Endothelial cell of umbilical vein (primary cell): ENCODE measurements at regions not wholly inside any gene's neighbourhood (a gene's known extent, or its start where the extent isn't known, plus 50 kb on each side); places are given as distances from the start of the nearest gene placed in this dataset.

Experiments used
- BruUV-seq: library from RNA; stranded (reverse); fragments of 400-500 nt; replicated peaks from 2 replicates; lab custom pipeline; 2021; lab: Mats Ljungman, UMichigan
- CTCF ChIA-PET: fragments of 300-600, 350-600 bp; sonication (Branson Sonifier 250); formaldehyde crosslinking; loops from one replicate; lab custom pipeline; 2021; ENCODE audit warnings: antibody characterized with exemption, inconsistent platforms; lab: Charles Lee
- POLR2A ChIA-PET: fragments of 300-600, 350-600 bp; sonication (Branson Sonifier 250); formaldehyde crosslinking; loops from one replicate; lab custom pipeline; 2021; ENCODE audit warnings: antibody characterized with exemption, inconsistent platforms; lab: Charles Lee
- DNase-seq: peaks from one replicate; pipeline ENCODE4 v3.0.0-alpha.2; 2011; ENCODE audit warnings: low read depth, low spot score
- FAIRE-seq: peaks from 2 replicates; lab custom pipeline; 2011; peaks lifted over from hg19 to GRCh38; lab: Jason Lieb, UNC
- H2AFZ ChIP-seq: 2 replicates; pipeline ENCODE4 v1.6.0; 2012; ENCODE audit warnings: low read depth, low read length, control low read depth, inconsistent platforms
- H3K27ac ChIP-seq: 2 replicates; pipeline ENCODE4 v1.5.1; 2011; ENCODE audit warnings: low read depth, mild to moderate bottlenecking, control low read depth, low read length, moderate library complexity; ENCODE audit not compliant: insufficient read depth
- H3K27me3 ChIP-seq, 2 experiments: 2 replicates each; pipeline versions ENCODE4 v1.6.0 to v1.6.1; 2011; ENCODE audit warnings: low read length in 2 of 2, mixed read lengths in 1 of 2; ENCODE audit not compliant: control insufficient read depth in 2 of 2, insufficient read depth in 2 of 2
- H3K36me3 ChIP-seq, 2 experiments: 2 replicates in 1 of 2; 3 replicates in 1 of 2; pipeline ENCODE4 v1.5.1; 2011; ENCODE audit warnings: low read length in 2 of 2, mild to moderate bottlenecking in 1 of 2, moderate library complexity in 1 of 2; ENCODE audit not compliant: control insufficient read depth in 2 of 2, insufficient read depth in 2 of 2; ENCODE audit errors: extremely low read depth in 1 of 2
- H3K4me1 ChIP-seq: 3 replicates; pipeline ENCODE4 v1.5.1; 2011; ENCODE audit warnings: mild to moderate bottlenecking, low read length; ENCODE audit not compliant: control insufficient read depth, insufficient read depth; ENCODE audit errors: extremely low read depth
- H3K4me2 ChIP-seq: 2 replicates; pipeline ENCODE4 v1.6.1; 2011; ENCODE audit warnings: low read length, control low read depth, mixed read lengths; ENCODE audit not compliant: insufficient read depth
- H3K4me3 ChIP-seq, 3 experiments: fragments of 200-600 bp in 1 of 3; sonication (generic), shearing (Covaris generic) in 1 of 3; replicated peaks in 1 of 3; 2 replicates each; pipeline ENCODE4 v1.5.1; 2011 to 2016; ENCODE audit warnings: control low read depth in 3 of 3, low read length in 3 of 3, mild to moderate bottlenecking in 2 of 3, inconsistent platforms in 1 of 3, low read depth in 1 of 3, moderate library complexity in 1 of 3; ENCODE audit not compliant: insufficient read depth in 1 of 3
- H3K79me2 ChIP-seq: 2 replicates; pipeline ENCODE4 v1.6.0; 2012; ENCODE audit warnings: low read length, inconsistent platforms; ENCODE audit not compliant: control insufficient read depth, insufficient read depth
- H3K9ac ChIP-seq: replicated peaks from 2 replicates; pipeline ENCODE3; 2011; ENCODE audit warnings: low read length, control low read depth; ENCODE audit not compliant: insufficient read depth; ENCODE audit errors: extremely low read depth
- H3K9me1 ChIP-seq: replicated peaks from 3 replicates; pipeline ENCODE4 v1.6.0; 2011; ENCODE audit warnings: mild to moderate bottlenecking, low read length; ENCODE audit not compliant: control insufficient read depth, insufficient read depth; ENCODE audit errors: extremely low read depth
- H3K9me3 ChIP-seq: replicated peaks from 2 replicates; pipeline ENCODE4 v1.5.1; 2012; ENCODE audit warnings: low read length, inconsistent platforms; ENCODE audit not compliant: control insufficient read depth, insufficient read depth
- H4K20me1 ChIP-seq: replicated peaks from 2 replicates; pipeline ENCODE3; 2011; ENCODE audit warnings: mild to moderate bottlenecking, low read length; ENCODE audit not compliant: control insufficient read depth, insufficient read depth; ENCODE audit errors: extremely low read depth
- CTCF ChIP-seq, 2 donors: IDR thresholded peaks; 1 replicate in 1 of 2; 2 replicates in 1 of 2; pipeline ENCODE4 v1.5.1; 2011; ENCODE audit warnings: low read length in 2 of 2, mild to moderate bottlenecking in 2 of 2, moderate library complexity in 2 of 2, control low read depth in 1 of 2, inconsistent platforms in 1 of 2, low read depth in 1 of 2; ENCODE audit not compliant: insufficient read depth in 1 of 2; ENCODE audit errors: extremely low read depth in 1 of 2
- EZH2 ChIP-seq: IDR thresholded peaks from 2 replicates; pipeline ENCODE4 v1.6.1; 2012; ENCODE audit warnings: borderline replicate concordance, low read depth, mild to moderate bottlenecking, moderate library complexity, low read length, inconsistent platforms; ENCODE audit not compliant: severe bottlenecking
- FOS ChIP-seq: IDR thresholded peaks from 2 replicates; pipeline ENCODE4 v1.6.1; 2011; ENCODE audit warnings: mild to moderate bottlenecking, low read length, moderate library complexity, borderline replicate concordance; ENCODE audit not compliant: insufficient read depth
- GATA2 ChIP-seq: IDR thresholded peaks from 2 replicates; pipeline ENCODE4 v1.7.0; 2011; ENCODE audit warnings: low read depth, mild to moderate bottlenecking, moderate library complexity, mixed read lengths, low read length; ENCODE audit not compliant: insufficient read length, insufficient read depth
- JUN ChIP-seq: IDR thresholded peaks from 2 replicates; pipeline ENCODE4 v1.6.1; 2011; ENCODE audit warnings: borderline replicate concordance, low read depth; ENCODE audit not compliant: insufficient read length, insufficient read depth
- MAX ChIP-seq: IDR thresholded peaks from 2 replicates; pipeline ENCODE4 v1.6.1; 2011; ENCODE audit not compliant: insufficient read depth, insufficient read length
- MYC ChIP-seq: IDR thresholded peaks from one replicate; pipeline ENCODE4 v1.6.1; 2011; ENCODE audit warnings: mild to moderate bottlenecking, low read depth, low read length
- POLR2A ChIP-seq: IDR thresholded peaks from 2 replicates; pipeline ENCODE4 v1.6.1; 2012; ENCODE audit warnings: low read depth, mild to moderate bottlenecking, control low read depth, low read length
- POLR2AphosphoS5 ChIP-seq: IDR thresholded peaks from 2 replicates; pipeline ENCODE4 v1.6.1; 2012; ENCODE audit warnings: low read depth, mild to moderate bottlenecking, control low read depth, low read length, moderate library complexity; ENCODE audit not compliant: insufficient read depth
- dilution Hi-C: fragments of 300-500 bp; cut with MboI; formaldehyde crosslinking; loops from one replicate; pipeline ENCODE4 v1.15.0; 2019; ENCODE audit warnings: low sequenced_read_pairs; ENCODE audit not compliant: extremely low pct_ligation_motif_present
- intact Hi-C: fragments of 100-400 bp; cut with micrococcal nuclease; formaldehyde crosslinking; loops from one replicate; pipeline ENCODE4 v1.10.0; 2022

DNA sequence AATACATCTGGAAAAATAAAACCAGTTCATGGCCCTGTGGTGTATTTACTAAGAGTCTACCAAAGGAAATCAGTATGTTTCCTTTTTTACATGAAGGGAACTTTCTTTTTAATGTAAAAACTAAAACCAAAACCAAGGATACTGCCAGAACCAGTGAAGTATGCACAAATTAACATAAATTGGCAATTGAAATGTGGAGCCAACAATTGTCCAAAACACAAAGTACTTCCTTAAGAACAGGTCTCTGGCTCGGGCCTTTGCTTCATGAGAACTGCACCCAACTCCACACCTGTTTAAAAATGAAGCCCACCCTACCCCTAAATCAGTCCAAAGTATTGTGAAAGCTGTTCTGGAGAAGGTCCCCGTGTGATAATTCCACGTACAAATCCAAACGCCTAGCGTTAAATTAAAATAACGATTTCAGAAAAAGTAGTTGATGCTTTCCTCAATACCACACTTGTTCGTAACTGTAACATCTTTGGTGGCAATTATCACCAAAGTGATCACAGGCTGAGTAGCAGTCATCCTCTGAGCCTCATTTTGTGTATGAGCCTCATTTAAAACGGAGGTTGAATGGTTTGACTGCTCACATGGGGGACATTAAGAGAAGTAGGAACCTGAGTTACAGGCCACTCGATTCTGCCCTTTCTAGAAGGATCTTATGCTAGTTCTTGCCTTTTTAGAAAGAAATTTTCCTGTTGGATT, 93.0 kb downstream of the GEMIN8 start:
- Histone ChIP-seq H3K9ac (no peak overlapping the region), H3K4me3 (no peak overlapping the region), H3K27me3 (peaks cover 14 to 24% of the 10 kb centered on the region in 2 experiments), H3K9me1 (no peaks in the 10 kb centered on the region), H3K27ac (no peak overlapping the region), H3K79me2 (no peaks in the 10 kb centered on the region), H2AFZ (no peak overlapping the region), H3K9me3 (no peaks in the 10 kb centered on the region), H3K4me2 (no peak overlapping the region), H3K36me3 (no peaks in the 10 kb centered on the region), H4K20me1 (no peaks in the 10 kb centered on the region), H3K4me1 (no peaks in the 10 kb centered on the region)
- intact Hi-C loops: no loop called here
- no peak for DNase-seq
- dilution Hi-C loops: no loop called here
- FAIRE-seq: no peak
- POLR2A ChIA-PET: no interaction called here
- no peak for TF ChIP-seq JUN
- TF ChIP-seq EZH2: no peak
- no peak for TF ChIP-seq GATA2
- TF ChIP-seq MAX: no peak
- no peak for TF ChIP-seq FOS
- no peak for TF ChIP-seq POLR2AphosphoS5
- TF ChIP-seq POLR2A: no peak
- TF ChIP-seq MYC: no peak
- no peak for TF ChIP-seq CTCF (IDR thresholded peaks at IDR 0.05; ENCODE audit: extremely low read depth in 1 of 2, insufficient read depth in 1 of 2, low read depth in 1 of 2, low read length in 2 of 2)
- CTCF ChIA-PET: no interaction called here
- BruUV-seq: no TSS peak
